K562 (cell line): ENCODE measurements at regions not wholly inside any gene's neighbourhood (a gene's known extent, or its start where the extent isn't known, plus 50 kb on each side); places are given as distances from the start of the nearest gene placed in this dataset.
A peak's percentile ranks its signal among the peaks of the same experiment; 100 is the strongest.

Source experiments
- ATAC-seq: fragments of 200-7000 bp; cut with Tn5 transposase; 3 replicates; pipeline ENCODE4 v1.9.1; 2020; ENCODE audit warnings: moderate library complexity
- BruUV-seq: library from RNA; stranded (reverse); fragments of 400-500 nt; replicated peaks from 2 replicates; lab custom pipeline; 2021; lab: Mats Ljungman, UMichigan
- CTCF ChIA-PET: fragments of 300-600 bp; formaldehyde crosslinking; extraction: SDS; loops from one replicate; lab custom pipeline; 2021; ENCODE audit warnings: low intra/inter-chr PET ratio; lab: Yijun Ruan, JAX
- POLR2A ChIA-PET: fragments of 300-600, 350-650 bp; sonication (Branson Sonifier 250); formaldehyde crosslinking; extraction: SDS; loops from one replicate; lab custom pipeline; 2021; ENCODE audit warnings: antibody characterized with exemption, inconsistent platforms; lab: Yijun Ruan, JAX
- DNase-seq, 4 experiments: peaks; one replicate each; pipeline versions ENCODE4 v3.0.0 to v3.0.0-alpha.2; 2011 to 2018; ENCODE audit warnings: low spot score in 3 of 4, mixed read lengths in 3 of 4; ENCODE audit errors: extremely low read depth in 1 of 4
- FAIRE-seq: peaks from 2 replicates; lab custom pipeline; 2011; peaks lifted over from hg19 to GRCh38; lab: Jason Lieb, UNC
- H2AFZ ChIP-seq: 2 replicates; pipeline ENCODE4 v1.6.0; 2011; ENCODE audit warnings: low read depth, low read length, control low read depth, inconsistent platforms
- H3K27ac ChIP-seq: fragments of 200-600 bp; 3 replicates; pipeline ENCODE4 v1.8.0; 2011; ENCODE audit warnings: low read depth, mild to moderate bottlenecking, control low read depth, inconsistent platforms, low read length, moderate library complexity, mixed read lengths; ENCODE audit errors: extremely low read depth
- H3K27me3 ChIP-seq, 2 experiments: fragments of 300-600 bp in 1 of 2; 2 replicates in 1 of 2; 3 replicates in 1 of 2; pipeline versions ENCODE4 v1.6.0 to v1.8.0; 2011; ENCODE audit warnings: inconsistent platforms in 2 of 2, low read length in 2 of 2, mild to moderate bottlenecking in 1 of 2, mixed read lengths in 1 of 2, moderate library complexity in 1 of 2; ENCODE audit not compliant: control insufficient read depth in 2 of 2, insufficient read depth in 2 of 2
- H3K36me3 ChIP-seq: fragments of 300-600 bp; 3 replicates; pipeline ENCODE4 v1.8.0; 2011; ENCODE audit warnings: mild to moderate bottlenecking, low read length, inconsistent platforms; ENCODE audit not compliant: control insufficient read depth, insufficient read depth
- H3K4me1 ChIP-seq, 2 experiments: fragments of 200-600 bp in 1 of 2; replicated peaks in 1 of 2; 2 replicates in 1 of 2; 3 replicates in 1 of 2; pipeline versions ENCODE4 v1.5.1 to v1.8.0; 2011; ENCODE audit warnings: inconsistent platforms in 2 of 2, low read length in 2 of 2, mild to moderate bottlenecking in 1 of 2, mixed read lengths in 1 of 2, moderate library complexity in 1 of 2; ENCODE audit not compliant: control insufficient read depth in 2 of 2, insufficient read depth in 2 of 2
- H3K4me2 ChIP-seq: 2 replicates; pipeline ENCODE4 v1.6.1; 2011; ENCODE audit warnings: low read length, control low read depth, inconsistent platforms, mixed read lengths; ENCODE audit not compliant: insufficient read depth
- H3K4me3 ChIP-seq: fragments of 200-600 bp; sonication (generic), shearing (Covaris generic); 2 replicates; pipeline ENCODE4 v1.5.1; 2016; ENCODE audit warnings: control low read depth, inconsistent platforms
- H3K79me2 ChIP-seq: fragments of 200-600 bp; 3 replicates; pipeline ENCODE4 v1.8.0; 2011; ENCODE audit warnings: low read length, inconsistent platforms; ENCODE audit not compliant: control insufficient read depth, insufficient read depth
- H3K9ac ChIP-seq, 2 experiments: 2 replicates each; pipeline versions ENCODE4 v1.6.0 to v1.6.1; 2011; ENCODE audit warnings: low read depth in 2 of 2, low read length in 2 of 2, control low read depth in 1 of 2, inconsistent platforms in 1 of 2, mild to moderate bottlenecking in 1 of 2, mixed read lengths in 1 of 2; ENCODE audit not compliant: insufficient read depth in 1 of 2
- H3K9me1 ChIP-seq: one replicate; pipeline ENCODE4 v1.6.0; 2011; ENCODE audit warnings: inconsistent platforms, mild to moderate bottlenecking, low read length, moderate library complexity; ENCODE audit not compliant: control insufficient read depth, insufficient read depth
- H3K9me3 ChIP-seq: replicated peaks from 2 replicates; pipeline ENCODE4 v1.5.1; 2011; ENCODE audit warnings: low read depth, low read length, inconsistent platforms; ENCODE audit not compliant: control insufficient read depth, insufficient read depth
- H4K20me1 ChIP-seq: replicated peaks from 2 replicates; pipeline ENCODE4 v1.6.1; 2011; ENCODE audit warnings: low read length, inconsistent platforms, mixed read lengths; ENCODE audit not compliant: control insufficient read depth, insufficient read depth
- BCOR ChIP-seq: fragments of 450-650 bp; IDR thresholded peaks from 2 replicates; pipeline ENCODE4 v1.6.1; 2016
- ETS2 ChIP-seq: IDR thresholded peaks from 2 replicates; pipeline ENCODE4 v1.6.1; 2016; ENCODE audit warnings: borderline replicate concordance, missing genetic modification characterization, mild to moderate bottlenecking, moderate library complexity, missing compliant biosample characterization; ENCODE audit not compliant: poor library complexity, severe bottlenecking
- GATAD2B ChIP-seq: fragments of 450-650 bp; IDR thresholded peaks from 2 replicates; pipeline ENCODE4 v1.6.1; 2017; ENCODE audit warnings: mild to moderate bottlenecking, borderline replicate concordance
- KDM1A ChIP-seq, 2 experiments: fragments of 450-650 bp; IDR thresholded peaks; 2 replicates each; pipeline ENCODE4 v1.6.1; 2016; ENCODE audit warnings: mild to moderate bottlenecking in 2 of 2
- MBD1 ChIP-seq: fragments of 250-450 bp; sonication (Bioruptor Pico); IDR thresholded peaks from 2 replicates; pipeline ENCODE4 v1.8.0; 2022; ENCODE audit warnings: inconsistent platforms
- PKNOX1 ChIP-seq: fragments of 450-650 bp; IDR thresholded peaks from 2 replicates; pipeline ENCODE4 v1.6.1; 2016
- RBM25 ChIP-seq: fragments of 200-400 bp; formaldehyde crosslinking; IDR thresholded peaks from 2 replicates; pipeline ENCODE4 v1.6.1; 2018; ENCODE audit warnings: low read length, low read depth, moderate library complexity; ENCODE audit not compliant: severe bottlenecking
- SMARCA5 ChIP-seq: fragments of 450-650 bp; IDR thresholded peaks from 2 replicates; pipeline ENCODE4 v1.6.1; 2016
- SUPT5H ChIP-seq: fragments of 450-650 bp; IDR thresholded peaks from 2 replicates; pipeline ENCODE4 v1.6.1; 2016
- TCF7L2 ChIP-seq: fragments of 150-350 bp; IDR thresholded peaks from 2 replicates; pipeline ENCODE4 v1.6.1; 2016; ENCODE audit warnings: low read depth, mild to moderate bottlenecking, low read length, moderate library complexity
- TEAD2 ChIP-seq: fragments of 450-650 bp; IDR thresholded peaks from 2 replicates; pipeline ENCODE4 v1.6.1; 2016; ENCODE audit warnings: missing genetic modification characterization, control low read depth, missing compliant biosample characterization
- ZKSCAN1 ChIP-seq: fragments of 150-350 bp; IDR thresholded peaks from 2 replicates; pipeline ENCODE4 v1.6.1; 2016; ENCODE audit warnings: low read depth, low read length
- WGBS: fragments of 100-300 bp; shearing (Covaris generic); methylation state at CpG from one replicate; pipeline ENCODE4 v1.1.6; 2016; ENCODE audit warnings: low coverage, mixed read lengths; ENCODE audit not compliant: insufficient coverage; ENCODE audit errors: missing lambda C conversion rate; 5-methylcytosine and 5-hydroxymethylcytosine counted together
- in situ Hi-C: fragments of 300-500 bp; cut with MboI; formaldehyde crosslinking; loops from 4 replicates; pipeline ENCODE4 v1.15.0; 2018; ENCODE audit warnings: inconsistent platforms, mixed read lengths
- intact Hi-C: fragments of 100-400 bp; cut with micrococcal nuclease; formaldehyde crosslinking; loops from 2 replicates; pipeline ENCODE4 v1.14.2; 2022
- TF ChIP-seq, protein P1 (sequence below), 2 experiments: fragments of 450-650 bp; IDR thresholded peaks; 2 replicates each; pipeline ENCODE4 v1.6.1; 2018; ENCODE audit warnings: mild to moderate bottlenecking in 2 of 2, low read depth in 1 of 2; ENCODE audit not compliant: partially characterized antibody in 2 of 2

DNA sequence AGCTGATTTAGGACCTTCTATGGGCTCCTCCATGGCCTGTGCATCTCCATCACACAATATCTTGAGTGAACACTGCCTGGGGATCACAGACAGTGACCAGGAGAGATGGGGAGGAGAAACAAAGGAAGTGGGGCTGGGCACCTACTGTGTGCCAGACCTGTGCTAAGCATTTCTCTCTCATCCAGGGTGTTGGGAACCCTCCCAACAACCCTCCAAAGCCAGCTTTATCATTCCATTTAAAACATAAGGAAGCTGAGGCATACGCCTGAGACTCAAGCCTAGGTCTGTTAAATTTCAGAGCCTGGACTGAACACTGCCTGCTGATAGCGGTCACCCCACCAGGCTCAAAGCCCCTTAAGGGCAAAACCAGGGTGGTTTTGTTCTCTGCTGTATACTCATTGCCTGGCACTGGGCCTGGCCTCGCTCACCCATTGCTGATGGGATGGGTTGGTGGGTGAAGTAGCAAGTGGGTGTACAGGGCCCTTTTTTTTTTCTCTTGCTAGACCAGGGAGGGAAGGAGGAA, 130.1 kb downstream of the MN1 start (continued):
- no peak for TF ChIP-seq PKNOX1
- TF ChIP-seq SMARCA5, result peak; percentile 8; the same call in 1 of the 2 replicates
- no peak for TF ChIP-seq ETS2

- POLR2A ChIA-PET, result no interaction called here
- BruUV-seq, result no TSS peak
- TF ChIP-seq SUPT5H, result no peak
- no peak for TF ChIP-seq MBD1
- peak; percentile 40 for TF ChIP-seq RBM25
- TF ChIP-seq TCF7L2, result no peak
- TF ChIP-seq, protein P1, sequence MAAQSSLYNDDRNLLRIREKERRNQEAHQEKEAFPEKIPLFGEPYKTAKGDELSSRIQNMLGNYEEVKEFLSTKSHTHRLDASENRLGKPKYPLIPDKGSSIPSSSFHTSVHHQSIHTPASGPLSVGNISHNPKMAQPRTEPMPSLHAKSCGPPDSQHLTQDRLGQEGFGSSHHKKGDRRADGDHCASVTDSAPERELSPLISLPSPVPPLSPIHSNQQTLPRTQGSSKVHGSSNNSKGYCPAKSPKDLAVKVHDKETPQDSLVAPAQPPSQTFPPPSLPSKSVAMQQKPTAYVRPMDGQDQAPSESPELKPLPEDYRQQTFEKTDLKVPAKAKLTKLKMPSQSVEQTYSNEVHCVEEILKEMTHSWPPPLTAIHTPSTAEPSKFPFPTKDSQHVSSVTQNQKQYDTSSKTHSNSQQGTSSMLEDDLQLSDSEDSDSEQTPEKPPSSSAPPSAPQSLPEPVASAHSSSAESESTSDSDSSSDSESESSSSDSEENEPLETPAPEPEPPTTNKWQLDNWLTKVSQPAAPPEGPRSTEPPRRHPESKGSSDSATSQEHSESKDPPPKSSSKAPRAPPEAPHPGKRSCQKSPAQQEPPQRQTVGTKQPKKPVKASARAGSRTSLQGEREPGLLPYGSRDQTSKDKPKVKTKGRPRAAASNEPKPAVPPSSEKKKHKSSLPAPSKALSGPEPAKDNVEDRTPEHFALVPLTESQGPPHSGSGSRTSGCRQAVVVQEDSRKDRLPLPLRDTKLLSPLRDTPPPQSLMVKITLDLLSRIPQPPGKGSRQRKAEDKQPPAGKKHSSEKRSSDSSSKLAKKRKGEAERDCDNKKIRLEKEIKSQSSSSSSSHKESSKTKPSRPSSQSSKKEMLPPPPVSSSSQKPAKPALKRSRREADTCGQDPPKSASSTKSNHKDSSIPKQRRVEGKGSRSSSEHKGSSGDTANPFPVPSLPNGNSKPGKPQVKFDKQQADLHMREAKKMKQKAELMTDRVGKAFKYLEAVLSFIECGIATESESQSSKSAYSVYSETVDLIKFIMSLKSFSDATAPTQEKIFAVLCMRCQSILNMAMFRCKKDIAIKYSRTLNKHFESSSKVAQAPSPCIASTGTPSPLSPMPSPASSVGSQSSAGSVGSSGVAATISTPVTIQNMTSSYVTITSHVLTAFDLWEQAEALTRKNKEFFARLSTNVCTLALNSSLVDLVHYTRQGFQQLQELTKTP (IDR thresholded peaks at IDR 0.05; ENCODE audit: low read depth in 1 of 2, partially characterized antibody in 2 of 2), result no peak
- peak; percentile 82 for TF ChIP-seq BCOR
- TF ChIP-seq ZKSCAN1, result peak; percentile 81
- TF ChIP-seq GATAD2B, result no peak
- TF ChIP-seq KDM1A (IDR thresholded peaks at IDR 0.05), result peak in 1 of 2 experiments; percentile 11; a peak in 1 of 4 replicates
- TF ChIP-seq TEAD2 (tag), result no peak
Measured at GRCh38 chr22:27672721-27673418, 128.7 kb downstream of the MN1 start.

More at GRCh38 chr22:27672721-27673418, 128.7 kb downstream of the MN1 start:
- Histone ChIP-seq H3K4me3 (no peak overlapping the region), H3K9ac (no peak overlapping the region), H4K20me1 (no peaks in the 10 kb centered on the region), H2AFZ (peak overlapping the region; percentile 50; the same call in 1 of the 2 replicates), H3K36me3 (no peaks in the 10 kb centered on the region), H3K27ac (no peak overlapping the region), H3K9me1 (no peaks in the 10 kb centered on the region), H3K4me1 (peaks cover 30 to 44% of the 10 kb centered on the region in 2 experiments), H3K9me3 (no peaks in the 10 kb centered on the region), H3K27me3 (no peaks in the 10 kb centered on the region), H3K4me2 (no peak overlapping the region), H3K79me2 (no peaks in the 10 kb centered on the region)
- DNase-seq, result no peak
- intact Hi-C loops (no loop called here), in situ Hi-C loops (no loop called here)
- WGBS, result 79% methylated on average over 4 of the region's 9 CpGs
- no peak for ATAC-seq
- CTCF ChIA-PET, result no interaction called here
- no peak for FAIRE-seq
